ENCODE measurements at regions not wholly inside any gene's neighbourhood (a gene's known extent, or its start where the extent isn't known, plus 50 kb on each side); places are given as distances from the start of the nearest gene placed in this dataset.

DNA sequence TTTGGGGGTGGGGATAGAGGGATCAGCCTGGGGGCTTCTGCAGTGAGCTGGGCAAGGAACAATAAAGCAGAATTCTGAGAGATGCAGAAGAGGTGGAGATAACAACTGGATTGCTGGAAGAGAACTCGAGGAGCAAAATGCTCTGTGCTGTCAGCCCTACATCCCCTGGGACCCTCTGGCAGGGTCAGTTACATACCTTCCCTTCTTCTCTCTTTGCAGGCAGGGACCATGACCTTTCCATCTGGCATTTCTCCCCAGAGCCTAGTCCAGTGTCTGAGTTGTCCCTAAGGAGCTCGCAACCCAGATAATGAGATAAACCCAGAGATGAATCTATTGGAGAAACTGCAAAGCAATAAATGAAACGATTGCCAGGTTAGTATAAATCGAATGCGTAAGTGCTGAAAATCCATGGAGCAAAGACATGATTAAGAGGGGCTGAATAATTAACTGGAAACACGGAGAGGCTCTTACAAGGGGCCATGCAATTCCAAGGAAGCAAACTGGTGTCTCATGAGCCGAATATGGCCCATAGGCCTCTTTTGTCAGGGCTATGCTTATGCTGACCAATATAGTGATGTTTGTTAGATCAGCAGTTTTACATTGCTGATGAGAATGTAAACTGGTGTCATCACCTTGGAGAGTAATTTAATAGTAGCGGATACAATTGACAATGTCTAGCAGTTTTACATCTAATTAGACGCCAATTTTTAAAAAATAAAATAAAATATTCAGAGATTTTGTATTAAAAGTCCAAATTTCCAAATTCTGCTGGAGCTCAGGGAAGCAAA, 129.4 kb upstream of the IRX5 start:
- TF ChIP-seq, protein P1, sequence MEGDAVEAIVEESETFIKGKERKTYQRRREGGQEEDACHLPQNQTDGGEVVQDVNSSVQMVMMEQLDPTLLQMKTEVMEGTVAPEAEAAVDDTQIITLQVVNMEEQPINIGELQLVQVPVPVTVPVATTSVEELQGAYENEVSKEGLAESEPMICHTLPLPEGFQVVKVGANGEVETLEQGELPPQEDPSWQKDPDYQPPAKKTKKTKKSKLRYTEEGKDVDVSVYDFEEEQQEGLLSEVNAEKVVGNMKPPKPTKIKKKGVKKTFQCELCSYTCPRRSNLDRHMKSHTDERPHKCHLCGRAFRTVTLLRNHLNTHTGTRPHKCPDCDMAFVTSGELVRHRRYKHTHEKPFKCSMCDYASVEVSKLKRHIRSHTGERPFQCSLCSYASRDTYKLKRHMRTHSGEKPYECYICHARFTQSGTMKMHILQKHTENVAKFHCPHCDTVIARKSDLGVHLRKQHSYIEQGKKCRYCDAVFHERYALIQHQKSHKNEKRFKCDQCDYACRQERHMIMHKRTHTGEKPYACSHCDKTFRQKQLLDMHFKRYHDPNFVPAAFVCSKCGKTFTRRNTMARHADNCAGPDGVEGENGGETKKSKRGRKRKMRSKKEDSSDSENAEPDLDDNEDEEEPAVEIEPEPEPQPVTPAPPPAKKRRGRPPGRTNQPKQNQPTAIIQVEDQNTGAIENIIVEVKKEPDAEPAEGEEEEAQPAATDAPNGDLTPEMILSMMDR (IDR thresholded peaks at IDR 0.05; ENCODE audit: low read depth, low read length) = no peak
- in situ Hi-C loops (cut with HindIII; ENCODE audit: low sequenced_read_pairs) = no loop called here
- H3K4me3 ChIP-seq (ENCODE audit: low read depth, low read length) = no peak overlapping the region
- DNase-seq (ENCODE audit: low read depth, low spot score) = no peak

- in situ Hi-C loops (cut with HindIII; ENCODE audit: low sequenced_read_pairs) = no loop called here
- TF ChIP-seq, protein P1 (IDR thresholded peaks at IDR 0.05; ENCODE audit: low read depth, low read length) = no peak
Observed at GRCh38 chr16:54798267-54798666, 132.4 kb upstream of the IRX5 start.

GRCh38 chr16:54796211-54796610, 134.5 kb upstream of the IRX5 start:
- in situ Hi-C loops (cut with HindIII; ENCODE audit: low sequenced_read_pairs) = no loop called here

More at GRCh38 chr16:54798267-54798666, 132.4 kb upstream of the IRX5 start:
- DNase-seq (ENCODE audit: low read depth, low spot score) = no peak
- no peak overlapping the region for H3K4me3 ChIP-seq (ENCODE audit: low read depth, low read length)

DNA sequence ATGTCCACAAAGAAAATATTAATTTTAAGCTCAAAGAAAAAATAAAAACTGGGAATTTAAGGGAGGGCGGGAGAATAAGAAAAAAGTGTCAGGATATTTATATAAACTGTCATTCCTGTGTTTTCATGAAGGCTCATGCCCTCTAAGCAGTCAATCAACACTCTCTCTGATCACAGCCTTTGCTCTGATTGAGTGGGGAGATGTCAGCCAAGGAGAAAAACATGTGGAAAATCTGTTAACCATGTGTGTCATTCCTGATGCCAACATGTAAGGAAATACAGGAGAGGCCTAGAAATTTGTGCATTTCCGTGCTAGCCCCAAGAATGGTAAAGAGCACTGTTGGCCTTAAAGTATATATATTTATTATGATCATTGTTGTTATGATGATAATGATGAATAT, 137.9 kb upstream of the IRX5 start:
- no peak overlapping the region for H3K4me3 ChIP-seq (ENCODE audit: low read depth, low read length)
- in situ Hi-C loops (cut with HindIII; ENCODE audit: low sequenced_read_pairs) = no loop called here
- DNase-seq (ENCODE audit: low read depth, low spot score) = no peak
- TF ChIP-seq, protein P1 (IDR thresholded peaks at IDR 0.05; ENCODE audit: low read depth, low read length) = no peak

More at GRCh38 chr16:54796211-54796610, 134.5 kb upstream of the IRX5 start:
- TF ChIP-seq, protein P1 (IDR thresholded peaks at IDR 0.05; ENCODE audit: low read depth, low read length) = no peak
- H3K4me3 ChIP-seq (ENCODE audit: low read depth, low read length) = no peak overlapping the region
- DNase-seq (ENCODE audit: low read depth, low spot score) = no peak

- H3K4me3 ChIP-seq (ENCODE audit: low read depth, low read length) = no peak overlapping the region
- TF ChIP-seq, protein P1 (IDR thresholded peaks at IDR 0.05; ENCODE audit: low read depth, low read length) = no peak
- in situ Hi-C loops (cut with HindIII; ENCODE audit: low sequenced_read_pairs) = no loop called here
- no peak for DNase-seq (ENCODE audit: low read depth, low spot score)
Observed at GRCh38 chr16:54787045-54787444, 143.6 kb upstream of the IRX5 start.

- TF ChIP-seq, protein P1 (IDR thresholded peaks at IDR 0.05; ENCODE audit: low read depth, low read length) = no peak
- in situ Hi-C loops (cut with HindIII; ENCODE audit: low sequenced_read_pairs) = no loop called here
- DNase-seq (ENCODE audit: low read depth, low spot score) = no peak
- H3K4me3 ChIP-seq (ENCODE audit: low read depth, low read length) = no peak overlapping the region
Observed at GRCh38 chr16:54783980-54784379, 146.7 kb upstream of the IRX5 start.

Measured in astrocyte of the spinal cord (primary cell).